Esophagus (tissue), 2 donors: ENCODE measurements at regions not wholly inside any gene's neighbourhood (a gene's known extent, or its start where the extent isn't known, plus 50 kb on each side); places are given as distances from the start of the nearest gene placed in this dataset.

Experiments used
- H3K27ac ChIP-seq, 2 donors: one replicate each; pipeline ENCODE4 v1.5.1; 2013; ENCODE audit warnings: low read depth in 2 of 2, mild to moderate bottlenecking in 2 of 2, inconsistent platforms in 1 of 2, low read length in 1 of 2, moderate library complexity in 1 of 2
- H3K27me3 ChIP-seq, 2 donors: one replicate each; pipeline ENCODE4 v1.6.1; 2013; ENCODE audit warnings: low read length in 2 of 2, control low read depth in 1 of 2, mild to moderate bottlenecking in 1 of 2; ENCODE audit not compliant: insufficient read depth in 2 of 2, control insufficient read depth in 1 of 2
- H3K36me3 ChIP-seq, 2 donors: one replicate each; pipeline ENCODE4 v1.6.1; 2013; ENCODE audit warnings: low read length in 1 of 2; ENCODE audit not compliant: control insufficient read depth in 2 of 2, insufficient read depth in 2 of 2
- H3K4me1 ChIP-seq, 2 donors: one replicate each; pipeline ENCODE4 v1.6.1; 2013; ENCODE audit warnings: low read length in 1 of 2; ENCODE audit not compliant: control insufficient read depth in 2 of 2, insufficient read depth in 2 of 2
- H3K4me3 ChIP-seq, 2 donors: one replicate each; pipeline ENCODE4 v1.5.1; 2013; ENCODE audit warnings: low read length in 2 of 2, mild to moderate bottlenecking in 2 of 2, low read depth in 1 of 2, moderate library complexity in 1 of 2
- H3K9me3 ChIP-seq, 2 donors: one replicate each; pipeline ENCODE4 v1.6.1; 2013; ENCODE audit warnings: mild to moderate bottlenecking in 2 of 2, low read depth in 1 of 2, low read length in 1 of 2, moderate library complexity in 1 of 2; ENCODE audit not compliant: control insufficient read depth in 2 of 2, insufficient read depth in 1 of 2
- WGBS, 2 donors: extraction: QIAGEN DNeasy Blood & Tissue Kit; methylation state at CpG; one replicate each; pipeline ENCODE4 v1.1.7; 2013; 5-methylcytosine and 5-hydroxymethylcytosine counted together
- donor health status: healthy with polysubstance abuse.
- donor health status: Bipolar disorder and iron deficiency.

DNA sequence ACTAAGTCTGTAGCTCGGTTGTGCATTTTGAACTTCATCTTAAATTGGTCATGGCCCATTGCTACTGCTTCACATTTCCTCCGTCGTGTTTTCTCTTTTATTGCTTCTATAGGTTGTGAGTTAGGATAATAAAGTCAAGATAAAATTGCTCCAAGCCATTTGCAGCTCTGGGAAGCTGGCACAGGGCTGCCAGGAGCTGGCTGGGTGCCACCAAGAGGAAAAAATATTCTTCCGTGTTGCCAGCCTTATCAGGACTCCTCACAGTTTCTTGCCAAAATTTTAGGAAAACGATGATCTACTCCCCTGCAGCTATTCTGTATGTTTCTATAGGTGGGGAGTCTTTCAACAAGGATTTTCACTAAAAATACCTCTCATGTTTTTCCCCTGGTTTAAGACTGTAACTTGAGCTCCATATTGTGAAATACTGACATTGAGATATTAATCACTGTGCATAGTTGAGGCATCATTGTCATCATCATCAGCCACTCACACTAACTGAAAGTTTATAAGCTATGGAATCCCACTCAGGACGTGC is 55.4 kb upstream of the PIAS1 start:
- no peak overlapping the region for H3K27ac ChIP-seq
- WGBS, 2 donors: 40% methylated on average over 6 of the region's 6 CpGs
- H3K9me3 ChIP-seq: no peaks in the 10 kb centered on the region
- no peaks in the 10 kb centered on the region for H3K27me3 ChIP-seq
- H3K36me3 ChIP-seq: no peaks in the 10 kb centered on the region
- no peak overlapping the region for H3K4me3 ChIP-seq
- no peaks in the 10 kb centered on the region for H3K4me1 ChIP-seq

DNA sequence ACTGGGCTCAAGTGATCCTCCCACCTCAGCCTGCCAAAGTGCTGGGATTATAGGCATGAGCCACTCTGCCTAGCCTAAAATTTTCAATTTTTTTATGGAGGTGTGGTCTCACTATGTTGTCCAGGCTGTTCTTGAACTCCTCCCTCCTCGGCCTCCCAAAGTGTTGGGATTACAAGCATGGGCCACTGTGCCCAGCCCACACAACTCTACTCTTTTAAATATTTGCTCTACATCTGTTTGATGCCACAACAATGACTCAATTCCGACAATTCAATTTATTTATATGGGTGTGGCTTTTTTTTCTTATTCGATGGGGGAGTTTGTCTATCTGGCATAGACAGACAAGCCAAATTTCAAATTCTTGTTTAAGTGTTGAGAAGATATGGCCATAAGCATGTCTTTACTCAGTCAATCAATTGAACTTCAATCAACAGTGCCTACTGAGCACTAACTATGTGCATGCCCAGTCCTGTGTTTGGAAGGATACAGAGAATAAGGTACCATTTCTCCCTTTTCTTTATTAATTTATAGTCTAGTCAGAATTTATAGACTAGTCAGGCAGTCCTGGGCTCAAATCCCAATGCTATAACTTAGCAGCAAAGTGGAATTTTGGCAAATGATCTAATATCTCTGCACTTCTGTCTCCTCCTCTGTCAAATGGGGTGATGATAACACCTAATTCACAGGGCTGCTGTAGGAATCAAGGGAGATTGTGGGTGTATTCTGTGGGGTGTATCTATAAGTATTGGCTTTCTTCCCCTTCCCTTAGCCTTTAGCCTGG is 54.6 kb upstream of the PIAS1 start:
- 61 to 68% methylated on average over 3 of the region's 3 CpGs for WGBS, 2 donors
- H3K27me3 ChIP-seq: no peaks in the 10 kb centered on the region
- no peak overlapping the region for H3K4me3 ChIP-seq
- no peaks in the 10 kb centered on the region for H3K36me3 ChIP-seq
- H3K27ac ChIP-seq: no peak overlapping the region
- H3K4me1 ChIP-seq: no peaks in the 10 kb centered on the region
- H3K9me3 ChIP-seq: no peaks in the 10 kb centered on the region

DNA sequence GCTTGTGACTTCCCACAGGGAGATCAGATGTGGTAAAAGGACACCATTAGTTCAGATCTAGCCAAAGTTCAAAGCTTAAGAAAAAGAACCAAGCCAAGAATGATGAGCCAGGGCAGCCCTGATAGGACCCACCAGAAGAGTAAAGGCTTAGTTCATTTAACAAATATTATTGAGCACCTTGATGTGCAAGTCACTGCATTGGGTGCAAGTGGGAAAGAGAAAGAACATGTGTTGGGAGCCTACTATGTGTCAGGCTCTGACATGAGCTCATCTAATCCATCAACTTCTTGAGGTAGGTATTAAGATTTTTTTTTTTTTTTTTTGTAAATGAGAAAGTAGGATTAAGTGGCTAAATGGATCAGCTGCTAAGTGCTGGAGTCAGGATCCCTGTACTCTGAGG is 53.4 kb upstream of the PIAS1 start:
- no peak overlapping the region for H3K27ac ChIP-seq
- no peaks in the 10 kb centered on the region for H3K27me3 ChIP-seq
- H3K4me1 ChIP-seq: no peaks in the 10 kb centered on the region

DNA sequence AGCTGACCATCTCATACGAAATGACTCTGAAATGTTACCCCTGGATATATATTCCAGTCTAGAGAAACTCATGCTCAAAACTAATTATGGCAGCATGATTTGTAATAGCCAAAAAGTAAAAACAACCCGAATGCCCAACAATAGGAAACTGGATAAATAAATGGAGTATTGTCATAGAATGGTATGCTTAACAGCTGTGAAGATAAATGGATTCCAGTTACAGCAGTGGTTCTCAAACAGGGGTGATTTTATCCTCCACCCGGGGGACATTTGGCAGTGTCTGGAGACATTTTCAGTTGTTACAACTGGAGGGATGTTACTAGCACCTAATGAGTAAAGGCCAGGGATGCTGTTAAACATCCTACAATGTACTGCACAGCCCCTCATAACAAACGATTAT is 52.3 kb upstream of the PIAS1 start:
- H3K9me3 ChIP-seq: no peaks in the 10 kb centered on the region
- H3K27ac ChIP-seq: no peak overlapping the region
- 75 to 77% methylated on average over 4 of the region's 4 CpGs for WGBS, 2 donors
- no peaks in the 10 kb centered on the region for H3K27me3 ChIP-seq
- no peaks in the 10 kb centered on the region for H3K36me3 ChIP-seq
- no peaks in the 10 kb centered on the region for H3K4me1 ChIP-seq
- H3K4me3 ChIP-seq: no peak overlapping the region

More for the DNA sequence above, 53.4 kb upstream of the PIAS1 start:
- H3K36me3 ChIP-seq: no peaks in the 10 kb centered on the region
- no peak overlapping the region for H3K4me3 ChIP-seq
- H3K9me3 ChIP-seq: no peaks in the 10 kb centered on the region

DNA sequence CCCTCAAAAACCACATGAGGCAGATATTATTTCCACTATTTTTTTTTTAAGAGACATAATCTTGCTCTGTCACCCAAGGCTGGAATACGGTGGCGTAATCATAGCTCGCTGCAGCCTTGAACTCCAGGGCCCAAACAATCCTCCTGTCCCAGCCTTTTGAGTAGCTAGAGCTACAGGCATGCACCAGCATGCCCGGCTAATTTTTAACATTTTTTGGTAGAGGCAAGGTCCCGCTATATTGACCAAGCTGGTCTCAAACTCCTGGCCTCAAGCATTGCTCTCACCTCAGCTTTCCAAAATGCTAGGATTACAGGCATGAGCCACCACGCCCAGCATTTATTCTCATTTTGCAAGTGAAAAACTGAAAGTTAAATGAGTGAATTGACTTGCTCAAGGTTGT is 50.8 kb upstream of the PIAS1 start:
- H3K4me3 ChIP-seq: no peak overlapping the region
- H3K4me1 ChIP-seq: no peaks in the 10 kb centered on the region
- no peaks in the 10 kb centered on the region for H3K9me3 ChIP-seq
- no peaks in the 10 kb centered on the region for H3K36me3 ChIP-seq
- no peaks in the 10 kb centered on the region for H3K27me3 ChIP-seq
- 94 to 95% methylated on average over 6 of the region's 6 CpGs for WGBS, 2 donors
- no peak overlapping the region for H3K27ac ChIP-seq
